ENCODE measurements at regions not wholly inside any gene's neighbourhood (a gene's known extent, or its start where the extent isn't known, plus 50 kb on each side); places are given as distances from the start of the nearest gene placed in this dataset.

DNA sequence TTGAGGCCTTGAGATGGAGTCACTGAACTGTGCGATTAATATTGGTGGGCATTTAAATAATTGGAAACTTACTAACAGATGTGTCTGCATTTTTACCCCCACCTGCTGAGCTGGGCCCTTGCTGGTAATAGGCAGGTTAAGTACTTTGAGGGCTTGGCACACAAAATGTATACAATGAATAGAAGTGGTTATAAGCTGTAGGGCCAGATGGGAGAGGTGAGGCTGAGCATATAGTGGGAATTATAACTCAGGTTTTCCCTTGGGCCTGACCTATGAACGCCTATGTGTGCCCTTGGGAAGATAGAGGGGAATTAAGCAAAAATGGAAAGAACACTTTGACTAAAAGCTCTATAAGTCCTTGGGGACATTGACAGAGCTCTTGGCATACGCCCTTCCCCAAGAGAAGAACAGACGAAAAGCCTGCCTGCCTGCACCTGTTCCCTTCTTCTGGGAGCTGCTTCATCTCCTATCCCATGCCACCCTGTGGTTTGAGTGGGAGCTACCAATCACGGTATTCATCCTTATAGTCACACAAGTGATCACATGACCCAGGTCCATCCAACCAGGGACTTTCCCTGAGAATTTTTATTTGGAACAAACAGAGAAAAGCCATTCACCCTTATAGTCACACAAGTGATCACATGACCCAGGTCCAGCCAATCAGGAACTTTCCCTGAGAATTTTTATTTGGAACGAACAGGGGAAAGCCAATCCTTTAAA lies 260.7 kb upstream of the CSF3R start:
- H3K27ac ChIP-seq: no peak overlapping the region
- H3K4me1 ChIP-seq: no peaks in the 10 kb centered on the region
- H3K27me3 ChIP-seq (ENCODE audit: low read depth): peaks cover 10% of the 10 kb centered on the region
- peaks cover 3% of the 10 kb centered on the region for H3K9me3 ChIP-seq
- intact Hi-C loops (cut with DNase I): no loop called here
- no peak overlapping the region for H3K4me3 ChIP-seq
- H3K36me3 ChIP-seq: no peaks in the 10 kb centered on the region
- TF ChIP-seq, protein P1, sequence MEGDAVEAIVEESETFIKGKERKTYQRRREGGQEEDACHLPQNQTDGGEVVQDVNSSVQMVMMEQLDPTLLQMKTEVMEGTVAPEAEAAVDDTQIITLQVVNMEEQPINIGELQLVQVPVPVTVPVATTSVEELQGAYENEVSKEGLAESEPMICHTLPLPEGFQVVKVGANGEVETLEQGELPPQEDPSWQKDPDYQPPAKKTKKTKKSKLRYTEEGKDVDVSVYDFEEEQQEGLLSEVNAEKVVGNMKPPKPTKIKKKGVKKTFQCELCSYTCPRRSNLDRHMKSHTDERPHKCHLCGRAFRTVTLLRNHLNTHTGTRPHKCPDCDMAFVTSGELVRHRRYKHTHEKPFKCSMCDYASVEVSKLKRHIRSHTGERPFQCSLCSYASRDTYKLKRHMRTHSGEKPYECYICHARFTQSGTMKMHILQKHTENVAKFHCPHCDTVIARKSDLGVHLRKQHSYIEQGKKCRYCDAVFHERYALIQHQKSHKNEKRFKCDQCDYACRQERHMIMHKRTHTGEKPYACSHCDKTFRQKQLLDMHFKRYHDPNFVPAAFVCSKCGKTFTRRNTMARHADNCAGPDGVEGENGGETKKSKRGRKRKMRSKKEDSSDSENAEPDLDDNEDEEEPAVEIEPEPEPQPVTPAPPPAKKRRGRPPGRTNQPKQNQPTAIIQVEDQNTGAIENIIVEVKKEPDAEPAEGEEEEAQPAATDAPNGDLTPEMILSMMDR (IDR thresholded peaks at IDR 0.05): no peak
- DNase-seq: no peak
- ATAC-seq: no peak

DNA sequence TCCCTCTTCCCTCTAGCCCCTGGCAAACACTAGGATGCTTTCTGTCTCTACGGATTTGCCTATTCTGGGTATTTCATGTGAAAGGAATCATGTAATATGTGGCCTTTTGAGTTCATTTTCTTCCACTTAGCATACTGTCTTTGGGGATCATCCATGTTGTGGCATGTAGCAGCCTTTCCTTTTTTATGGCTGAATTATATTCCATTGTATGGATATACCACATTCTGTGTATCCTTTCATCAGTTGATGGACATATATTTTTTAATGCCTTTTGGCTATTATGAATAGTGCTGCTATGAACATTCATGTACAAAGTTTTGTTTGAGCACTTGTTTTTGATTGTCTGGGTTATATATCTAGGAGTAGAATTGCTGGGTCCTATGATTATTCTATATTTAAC lies 258.4 kb upstream of the CSF3R start:
- Histone ChIP-seq H3K4me3 (no peak overlapping the region), H3K27me3 (ENCODE audit: low read depth) (peaks cover 20% of the 10 kb centered on the region), H3K9me3 (peaks cover 3% of the 10 kb centered on the region), H3K36me3 (no peaks in the 10 kb centered on the region), H3K4me1 (no peaks in the 10 kb centered on the region), H3K27ac (no peak overlapping the region)
- DNase-seq (no peak), ATAC-seq (no peak)
- TF ChIP-seq, protein P1 (IDR thresholded peaks at IDR 0.05): no peak
- intact Hi-C loops (cut with DNase I): no loop called here

DNA sequence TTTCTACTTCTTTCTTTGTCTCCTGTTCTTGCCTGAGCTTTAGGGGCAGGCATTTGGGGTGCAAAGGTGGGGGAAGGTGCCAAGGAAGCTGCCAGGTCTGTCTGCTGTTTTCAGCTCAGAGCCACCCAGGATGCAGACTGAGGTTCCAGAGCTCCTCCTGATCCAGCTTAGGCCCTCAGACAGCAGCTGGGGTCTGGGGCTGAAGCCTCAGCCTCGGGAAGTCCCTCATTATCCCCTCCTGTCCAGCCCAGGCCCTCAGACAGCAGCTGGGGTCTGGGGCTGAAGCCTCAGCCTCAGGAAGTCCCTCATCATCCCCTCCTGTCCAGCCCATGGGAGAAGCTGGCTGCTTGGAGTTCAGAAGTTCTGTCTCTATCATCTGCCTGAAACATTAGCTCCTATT lies 257.7 kb upstream of the CSF3R start:
- intact Hi-C loops (cut with DNase I): no loop called here
- Histone ChIP-seq H3K27me3 (ENCODE audit: low read depth) (peaks cover 24% of the 10 kb centered on the region), H3K4me1 (no peaks in the 10 kb centered on the region), H3K27ac (no peak overlapping the region), H3K9me3 (peaks cover 3% of the 10 kb centered on the region), H3K4me3 (no peak overlapping the region), H3K36me3 (no peaks in the 10 kb centered on the region)
- no peak for DNase-seq
- ATAC-seq: no peak
- TF ChIP-seq, protein P1 (IDR thresholded peaks at IDR 0.05): no peak

DNA sequence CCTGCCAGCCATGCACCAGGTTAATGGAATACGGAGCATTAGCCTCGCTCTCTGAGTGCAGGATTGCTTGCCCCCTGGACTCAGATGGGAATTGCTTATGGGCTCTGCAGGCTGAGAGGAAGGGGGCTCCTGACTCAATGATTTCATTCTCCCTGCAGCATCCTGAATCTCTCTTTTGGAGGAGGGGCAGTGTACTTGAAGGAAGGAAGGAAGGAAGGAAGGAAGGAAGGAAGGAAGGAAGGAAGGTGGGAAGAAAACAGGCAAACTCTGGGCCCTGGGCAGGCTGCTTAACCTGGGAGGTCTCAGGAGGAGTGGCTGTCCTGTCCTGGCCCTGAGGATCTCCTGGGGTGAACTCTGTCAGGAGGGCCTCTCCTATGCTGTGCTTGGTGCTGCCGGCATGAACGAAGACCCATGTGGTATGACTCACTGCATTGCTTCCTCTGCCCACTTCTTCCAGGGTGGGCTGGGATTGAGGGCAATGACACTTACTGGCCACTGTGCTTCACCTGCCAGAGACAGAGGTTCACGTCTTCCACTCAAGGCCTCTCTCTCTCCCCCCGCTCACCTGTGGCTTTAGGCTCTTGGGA lies 257.1 kb upstream of the CSF3R start:
- peaks cover 28% of the 10 kb centered on the region for H3K27me3 ChIP-seq (ENCODE audit: low read depth)
- no peaks in the 10 kb centered on the region for H3K36me3 ChIP-seq
- no peaks in the 10 kb centered on the region for H3K4me1 ChIP-seq
- DNase-seq: no peak
- H3K9me3 ChIP-seq: peaks cover 3% of the 10 kb centered on the region
- no peak for ATAC-seq
- intact Hi-C loops (cut with DNase I): no loop called here
- no peak overlapping the region for H3K4me3 ChIP-seq
- TF ChIP-seq, protein P1 (IDR thresholded peaks at IDR 0.05): no peak
- no peak overlapping the region for H3K27ac ChIP-seq

DNA sequence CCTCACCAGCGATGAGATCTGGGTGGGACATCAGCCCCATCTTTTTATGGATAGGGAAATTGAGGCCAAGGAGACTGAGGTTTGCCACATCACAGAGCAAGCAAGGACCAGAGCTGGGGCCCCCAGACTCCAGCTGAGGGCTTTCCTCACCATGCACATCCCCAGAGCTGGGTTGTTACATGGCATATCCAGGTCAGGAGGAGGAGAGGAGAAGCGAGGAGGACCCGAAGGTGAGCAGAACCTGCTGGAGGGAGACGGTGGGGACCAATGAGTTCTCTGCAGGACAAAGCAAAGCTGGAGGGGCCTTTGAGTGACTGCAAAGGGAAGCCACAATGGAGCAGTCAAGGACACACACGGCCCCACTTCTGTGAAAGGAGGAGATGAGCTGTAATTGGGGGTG lies 255.5 kb upstream of the CSF3R start:
- intact Hi-C loops (cut with DNase I): no loop called here
- DNase-seq (no peak), ATAC-seq (no peak)
- Histone ChIP-seq H3K9me3 (peaks cover 3% of the 10 kb centered on the region), H3K27me3 (ENCODE audit: low read depth) (peaks cover 28% of the 10 kb centered on the region), H3K36me3 (no peaks in the 10 kb centered on the region), H3K4me1 (no peaks in the 10 kb centered on the region), H3K27ac (no peak overlapping the region), H3K4me3 (no peak overlapping the region)
- TF ChIP-seq, protein P1 (IDR thresholded peaks at IDR 0.05): no peak

All from lower lobe of right lung (tissue), 2 donors.